GM19324 (cell line): ENCODE measurements at regions not wholly inside any gene's neighbourhood (a gene's known extent, or its start where the extent isn't known, plus 50 kb on each side); places are given as distances from the start of the nearest gene placed in this dataset.

Experiments used
- ATAC-seq: cut with Tn5 transposase; IDR thresholded peaks from one replicate; pipeline ENCODE4 v1.9.1; 2021; ENCODE audit warnings: mild to moderate bottlenecking, moderate library complexity; ENCODE audit not compliant: unreplicated experiment, low FRiP score

DNA sequence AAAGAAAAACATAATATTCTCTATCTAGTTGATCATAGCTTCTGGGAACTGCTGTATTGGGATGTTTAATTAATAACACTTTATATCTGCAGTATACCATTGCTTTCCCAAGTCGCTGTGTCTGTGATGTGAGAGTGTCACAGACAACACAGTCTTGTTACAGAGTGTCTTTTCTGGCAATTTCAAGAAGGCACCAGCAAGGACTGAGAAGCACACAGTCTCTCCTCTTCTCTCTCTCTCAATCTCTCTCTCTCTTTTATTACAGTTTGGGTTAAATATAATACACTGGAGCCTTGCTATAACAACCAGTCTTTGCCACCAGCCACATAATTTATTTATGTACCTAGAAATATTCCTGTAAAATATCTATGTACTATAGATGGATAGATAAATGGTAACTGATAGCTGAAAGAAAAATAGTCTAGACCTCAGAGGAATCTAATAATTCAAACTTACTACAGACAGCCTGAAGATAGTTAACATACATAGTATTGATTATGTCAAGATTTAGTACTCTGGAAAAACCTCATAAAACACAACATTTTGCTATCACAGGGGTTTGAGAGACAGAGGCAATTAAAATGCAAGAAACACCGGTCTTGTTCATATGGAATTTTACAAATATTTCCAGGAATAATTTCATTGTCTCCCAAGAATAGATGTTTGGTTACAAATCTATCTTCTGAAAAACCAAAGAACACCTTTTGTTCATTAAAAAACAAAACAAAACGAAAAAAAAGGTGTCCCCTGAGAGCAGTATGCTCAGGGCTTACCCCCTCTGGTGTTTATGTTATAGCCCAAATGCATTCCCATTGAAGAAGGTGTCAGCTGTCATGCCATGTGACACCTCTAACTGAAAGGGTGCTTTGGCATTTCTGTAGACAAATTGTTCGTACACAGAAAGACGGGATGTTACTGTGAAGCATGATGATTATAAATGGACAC lies 507.8 kb downstream of the TBC1D4 start:
- ATAC-seq, result no peak

DNA sequence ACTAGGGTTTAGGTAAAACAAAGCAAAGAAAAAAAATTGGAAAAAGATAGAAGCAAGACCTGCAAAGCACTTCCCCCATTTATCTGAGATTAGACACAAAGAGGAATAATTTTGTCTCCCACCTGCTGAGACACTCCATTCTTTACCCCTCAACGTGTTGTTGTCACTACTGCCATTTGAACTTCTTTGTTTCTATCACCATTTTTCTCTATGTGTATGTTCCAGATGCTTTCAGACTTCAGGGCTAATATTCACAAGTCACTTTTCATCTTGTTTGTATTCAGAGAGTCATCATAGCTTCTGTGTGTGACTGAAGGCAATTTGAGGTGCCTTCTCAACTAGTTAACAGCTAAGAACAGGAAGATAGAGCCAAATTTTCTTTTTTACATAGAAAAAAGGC lies 512.5 kb downstream of the TBC1D4 start:
- ATAC-seq, result no peak

DNA sequence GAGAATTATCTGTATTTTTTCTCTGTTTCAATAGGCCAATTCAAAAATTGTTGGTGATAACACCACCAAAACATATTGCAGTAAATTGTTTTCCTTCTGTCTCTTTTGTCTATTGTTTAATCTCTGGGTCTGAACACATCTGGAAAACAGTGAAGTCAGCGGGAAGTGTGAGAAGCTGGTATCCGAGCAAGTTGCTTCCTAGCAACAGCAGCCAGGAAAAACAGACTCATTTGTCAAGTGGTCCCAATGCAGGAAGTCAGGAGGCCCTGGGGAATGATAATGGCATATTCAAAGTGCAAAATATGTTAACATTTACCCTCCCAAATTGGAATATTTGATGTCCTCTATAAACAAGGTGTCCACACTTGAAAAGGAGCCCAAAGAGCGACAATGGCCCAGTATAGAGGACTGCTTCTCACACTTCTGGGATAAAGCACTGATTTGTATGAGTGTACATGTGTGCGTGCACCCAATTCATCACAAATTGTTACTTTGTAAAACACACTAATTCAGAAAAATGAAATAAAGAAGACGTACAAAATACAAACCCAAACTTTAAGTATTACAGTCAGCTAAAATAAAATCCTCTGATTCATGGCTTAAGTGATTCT lies 515.0 kb downstream of the TBC1D4 start:
- no peak for ATAC-seq

DNA sequence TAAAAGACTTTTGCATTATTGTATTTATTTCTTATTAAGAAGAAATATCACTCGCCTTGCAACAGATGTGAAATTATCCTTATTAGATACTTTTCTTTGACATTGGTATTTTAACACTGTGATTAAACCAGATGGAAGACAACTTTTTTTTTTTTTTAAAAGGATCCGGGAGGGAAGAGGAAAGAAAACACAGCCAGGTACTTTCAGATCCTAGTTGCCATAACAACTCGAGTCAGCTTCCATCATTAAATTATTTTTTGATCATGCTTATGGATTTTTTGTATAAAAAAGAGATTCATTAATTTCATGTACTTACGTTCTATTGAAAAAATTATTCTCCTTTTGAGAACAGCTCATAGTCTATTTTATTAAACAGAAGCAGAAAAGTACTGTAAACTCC lies 515.7 kb downstream of the TBC1D4 start:
- no peak for ATAC-seq

DNA sequence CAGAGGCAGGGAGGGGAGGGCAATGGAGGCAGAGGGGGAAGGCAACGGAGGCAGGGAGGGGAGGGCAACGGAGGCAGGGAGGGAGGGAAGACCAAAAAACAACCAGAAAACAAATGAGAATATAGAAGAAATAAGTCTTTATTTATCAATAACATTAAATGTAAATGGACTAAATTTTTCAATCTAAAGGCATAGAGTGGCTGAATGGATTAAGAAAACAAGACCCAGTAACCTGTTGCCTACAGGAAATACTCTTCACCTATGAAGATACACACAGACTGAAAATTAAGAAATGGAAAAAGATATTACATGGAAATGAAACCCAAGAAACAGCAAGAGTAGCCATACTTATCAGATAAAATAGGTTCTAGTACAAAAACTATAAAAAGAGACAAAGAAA lies 536.3 kb downstream of the TBC1D4 start:
- ATAC-seq, result no peak

DNA sequence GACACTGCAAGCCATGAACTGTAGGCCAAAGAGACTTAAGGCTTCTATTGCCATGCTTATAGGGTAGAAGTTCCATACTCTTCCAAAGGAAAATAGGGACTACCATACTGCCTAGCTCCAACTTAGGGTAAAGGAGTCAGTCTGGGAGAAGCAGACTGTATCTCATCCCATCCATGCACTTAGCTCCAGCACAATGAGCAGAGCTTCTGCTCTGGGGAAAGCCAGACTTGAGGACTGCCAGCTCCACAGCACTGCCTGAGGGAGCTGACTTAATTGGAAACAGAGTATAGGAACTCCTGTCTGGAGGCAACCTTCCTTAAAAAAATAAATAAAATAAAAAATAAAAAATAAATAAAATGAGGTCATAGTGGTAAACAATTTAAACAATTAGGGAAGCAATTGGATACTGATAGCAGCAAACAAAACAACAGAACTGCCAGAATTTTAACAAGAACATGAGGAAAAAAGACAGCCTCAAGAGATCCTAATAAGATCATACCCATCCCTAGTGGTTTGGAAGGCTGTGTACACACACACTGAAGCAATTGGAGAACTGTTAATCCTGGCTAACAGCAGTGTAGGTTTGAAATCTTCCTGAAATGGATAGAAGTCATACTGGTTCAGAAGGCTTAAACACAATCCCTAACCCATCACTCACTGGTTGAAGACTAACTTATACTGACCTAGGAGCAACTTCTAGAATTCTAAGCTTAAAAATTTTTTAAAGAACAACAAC lies 550.1 kb downstream of the TBC1D4 start:
- ATAC-seq, result no peak

DNA sequence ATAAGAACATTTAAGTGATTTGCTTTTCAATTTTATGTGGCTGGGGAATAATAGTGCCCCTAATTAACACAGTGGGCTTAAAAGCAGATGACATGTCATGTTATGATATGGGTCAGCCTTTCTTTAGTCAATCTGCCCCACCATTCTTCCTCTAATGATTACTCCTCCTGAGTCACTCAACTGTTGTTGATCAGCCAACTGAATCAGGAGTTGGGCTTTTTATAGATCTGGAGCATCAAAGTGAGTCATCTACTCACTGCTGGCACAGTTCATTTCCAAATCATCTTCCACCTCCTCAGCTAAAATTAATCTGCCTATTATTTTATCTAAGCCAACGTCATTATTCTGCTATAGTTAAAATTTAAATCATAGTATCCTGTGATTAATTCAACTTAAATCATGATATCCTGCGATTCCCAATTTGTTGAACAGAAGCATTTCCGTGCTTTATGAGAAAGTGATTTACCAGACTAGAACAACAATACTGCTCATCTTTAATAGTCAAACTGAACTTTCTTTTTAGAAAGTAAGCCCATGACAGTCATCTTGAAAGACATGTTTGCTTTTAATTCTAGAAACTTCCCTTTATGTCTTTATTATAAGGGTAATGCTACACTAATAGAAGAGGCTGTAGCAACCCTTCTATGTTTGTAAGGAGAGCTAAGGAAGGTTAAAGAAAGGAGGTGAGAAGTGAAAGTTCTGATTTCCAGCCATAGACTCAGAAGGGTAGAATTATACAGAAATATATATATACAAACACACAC lies 551.4 kb downstream of the TBC1D4 start:
- ATAC-seq, result no peak

DNA sequence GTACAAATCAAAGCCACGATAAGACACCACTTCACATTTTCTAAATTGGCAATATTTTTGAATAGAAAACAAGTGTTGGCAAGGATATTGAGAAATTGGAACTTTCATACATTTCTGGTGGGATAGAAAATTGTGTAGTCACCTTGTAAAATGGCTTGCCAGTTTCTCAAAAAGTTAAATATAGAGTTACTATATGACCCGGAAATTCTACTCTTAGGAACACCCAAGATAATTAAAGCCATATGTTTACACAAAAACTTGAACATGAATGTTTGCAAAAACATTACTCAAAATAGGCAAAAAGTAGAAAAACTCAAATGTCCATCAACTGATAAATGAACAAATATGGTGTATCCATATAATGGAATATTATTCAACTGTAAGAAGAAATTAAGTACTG lies 552.5 kb downstream of the TBC1D4 start:
- no peak for ATAC-seq

DNA sequence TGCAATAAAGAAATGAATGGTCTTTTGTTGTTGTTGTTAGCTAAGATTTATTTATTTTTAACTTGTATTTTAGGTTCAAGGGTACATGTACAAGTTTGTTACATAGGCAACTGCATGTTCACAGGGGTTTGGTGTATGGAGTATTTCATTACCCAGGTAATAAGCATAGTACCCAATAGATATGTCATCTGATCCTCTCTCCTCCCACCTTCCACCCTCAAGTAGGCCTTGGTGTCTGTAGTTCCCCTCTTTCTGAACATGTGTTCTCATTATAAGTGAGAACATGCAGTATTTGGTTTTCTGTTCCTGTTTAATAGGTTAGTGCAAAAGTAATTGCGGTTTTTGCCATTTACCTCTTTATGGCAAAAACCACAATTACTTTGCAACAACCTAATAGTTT lies 554.1 kb downstream of the TBC1D4 start:
- ATAC-seq, result no peak

DNA sequence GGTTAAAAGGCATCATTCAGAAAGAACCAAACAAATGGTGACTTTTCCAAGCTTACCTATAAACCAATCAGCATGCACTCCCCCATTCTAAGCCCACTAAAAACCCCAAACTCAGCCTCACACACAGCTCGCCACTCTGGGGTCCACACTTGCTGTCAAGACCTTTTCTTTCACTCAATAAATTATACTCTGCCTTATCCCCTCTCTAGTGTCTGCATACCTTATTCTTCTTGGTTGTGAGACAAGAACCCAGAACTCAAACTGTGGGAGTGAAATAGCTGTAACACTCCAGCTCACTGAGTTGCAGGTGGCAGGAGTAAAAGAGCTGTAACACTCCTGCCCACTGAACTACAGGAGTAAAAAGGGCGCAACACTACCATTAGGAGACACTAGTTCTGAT lies 559.0 kb downstream of the TBC1D4 start:
- ATAC-seq, result no peak

DNA sequence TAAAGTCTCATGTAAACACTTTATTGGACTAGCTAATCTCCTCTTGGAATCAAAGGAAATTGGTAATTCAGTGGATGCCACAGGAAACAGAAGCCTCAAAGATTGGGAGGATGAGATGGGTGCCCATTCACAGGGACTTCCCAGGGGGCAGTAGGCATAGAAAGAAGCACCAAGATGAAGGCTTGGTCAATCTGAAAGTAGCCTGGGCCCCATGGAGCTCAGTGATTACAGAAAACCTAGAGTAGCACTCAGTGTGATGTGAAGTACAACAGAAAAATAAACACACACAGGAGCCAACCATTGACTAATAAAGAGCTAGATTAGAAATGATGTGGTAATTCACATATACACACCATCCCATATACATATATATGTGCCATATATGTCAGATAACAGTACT lies 560.6 kb downstream of the TBC1D4 start:
- ATAC-seq, result no peak

DNA sequence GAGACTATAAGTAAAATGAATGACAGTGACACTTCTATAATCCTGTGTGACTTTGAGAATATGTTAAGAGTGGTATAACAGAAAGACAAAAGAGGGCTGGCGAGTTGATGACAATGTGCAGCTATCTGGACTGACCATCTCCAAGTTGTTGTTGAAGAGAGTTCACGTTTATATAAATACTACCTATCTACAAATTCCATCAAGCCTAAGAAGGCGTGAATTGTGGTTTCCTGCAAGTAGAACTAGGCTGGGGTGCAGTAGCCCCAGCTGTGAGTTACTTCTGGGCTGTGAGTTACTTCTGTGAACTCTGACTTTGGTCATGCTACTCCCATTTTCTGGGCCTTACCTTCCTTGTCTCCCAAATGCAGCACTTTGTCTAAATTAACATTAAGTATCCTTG lies 561.0 kb downstream of the TBC1D4 start:
- no peak for ATAC-seq

DNA sequence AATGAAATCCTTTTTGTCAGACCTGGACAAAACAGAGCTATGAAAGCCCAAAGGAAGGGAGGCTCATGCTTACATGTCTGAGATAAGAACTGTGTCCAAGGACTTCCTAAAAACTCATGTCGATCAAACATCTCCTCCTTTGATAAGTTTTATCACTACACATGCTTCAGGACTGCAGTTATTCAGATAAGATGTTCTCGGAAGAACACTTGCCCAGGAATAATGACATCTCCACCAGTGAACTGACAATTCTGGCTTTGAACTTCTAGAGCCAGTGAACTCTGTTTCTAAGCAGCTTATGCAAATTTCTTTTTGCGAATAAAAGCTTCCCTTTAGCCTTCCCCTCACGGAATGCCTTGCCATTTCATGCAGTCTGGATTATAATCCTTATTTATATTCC lies 561.6 kb downstream of the TBC1D4 start:
- no peak for ATAC-seq

DNA sequence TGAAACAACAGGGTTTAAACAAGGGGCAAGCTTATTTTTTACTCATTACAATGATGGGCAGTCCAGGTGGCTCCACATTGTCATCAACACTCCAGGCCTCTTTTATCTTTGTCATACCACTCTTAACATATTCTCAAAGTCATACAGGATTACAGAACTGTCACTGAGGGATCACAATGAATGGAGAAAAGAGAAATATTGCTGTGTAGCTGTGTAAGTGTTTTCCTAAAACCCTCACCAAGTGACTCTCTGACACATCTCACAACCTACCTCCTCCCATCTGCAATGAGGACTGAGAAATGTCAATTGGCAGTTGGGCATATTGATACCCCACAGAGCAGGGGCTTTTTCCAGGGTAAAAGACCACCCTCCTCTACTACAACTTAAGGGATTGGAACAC lies 562.1 kb downstream of the TBC1D4 start:
- ATAC-seq, result no peak

DNA sequence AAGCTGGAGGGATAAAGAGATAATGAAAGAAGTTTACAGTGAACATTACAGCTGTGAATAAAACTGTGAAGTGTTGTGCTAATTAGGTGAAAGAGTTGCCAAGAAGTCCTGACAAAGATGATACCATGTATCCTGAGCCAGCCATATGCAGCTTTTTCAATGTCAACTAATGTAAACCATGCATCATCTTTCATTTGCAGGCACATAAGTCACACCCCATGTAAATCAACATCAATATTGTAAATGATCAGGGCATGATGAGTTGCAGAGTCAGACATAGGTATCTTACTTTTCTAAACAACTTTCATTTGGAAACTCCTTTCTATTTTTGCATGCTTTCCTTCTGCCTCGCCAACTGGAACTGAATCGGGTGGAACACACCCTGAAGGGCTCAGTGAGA lies 569.1 kb downstream of the TBC1D4 start:
- ATAC-seq, result no peak

DNA sequence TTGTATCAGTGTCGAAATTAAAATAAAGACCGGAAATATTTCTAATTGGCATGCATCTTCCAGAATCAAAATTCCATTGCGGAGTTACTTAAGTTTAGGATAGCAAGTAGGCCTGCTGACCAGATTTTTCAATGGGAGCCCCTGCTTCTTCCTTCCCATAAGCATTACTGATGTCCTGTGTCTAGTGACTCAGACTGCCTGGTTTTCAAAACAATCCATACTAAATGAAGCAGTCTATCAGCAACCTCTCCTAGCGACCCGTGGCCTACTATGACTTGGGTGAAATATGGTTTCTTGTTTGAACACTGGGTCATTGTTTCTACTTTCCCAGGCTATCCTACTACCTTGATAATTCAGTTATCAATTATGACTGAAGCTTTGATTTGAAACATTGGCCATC lies 571.6 kb downstream of the TBC1D4 start:
- no peak for ATAC-seq

DNA sequence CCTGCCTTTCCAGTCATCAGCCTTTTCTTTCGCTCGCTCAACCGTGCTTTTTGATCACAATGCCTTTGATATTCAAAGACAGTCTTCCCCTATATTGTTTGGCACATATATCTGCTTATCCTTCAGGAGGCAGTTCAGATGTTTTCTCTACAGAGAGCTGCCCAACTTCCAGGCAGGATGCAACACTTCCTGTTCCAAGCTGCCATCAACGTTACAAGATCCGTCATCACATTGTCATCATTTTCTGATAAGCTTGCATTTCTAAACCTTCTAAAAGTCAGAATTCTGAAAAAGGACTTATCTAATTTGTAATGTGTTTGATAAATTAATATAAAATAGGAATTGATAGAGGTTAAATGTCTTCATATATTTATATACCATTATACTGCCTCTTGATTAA lies 574.2 kb downstream of the TBC1D4 start:
- no peak for ATAC-seq

DNA sequence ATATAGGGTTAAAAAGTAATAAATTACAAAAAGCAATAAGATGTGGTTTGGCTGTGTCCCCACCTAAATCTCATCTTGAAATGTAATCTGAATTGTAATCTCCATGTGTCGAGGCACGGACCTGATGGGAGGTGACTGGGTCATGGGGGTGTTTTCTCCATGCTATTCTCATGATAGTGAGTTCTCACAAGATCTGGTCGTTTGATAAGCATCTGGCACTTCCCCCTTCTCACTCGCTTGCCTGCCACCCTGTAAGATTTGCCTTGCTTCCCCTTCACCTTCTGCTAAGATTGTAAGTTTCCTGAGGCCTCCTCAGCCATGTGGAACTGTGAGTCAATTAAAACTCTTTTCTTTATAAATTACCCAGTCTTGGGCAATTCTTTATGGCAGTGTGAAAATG lies 577.4 kb downstream of the TBC1D4 start:
- no peak for ATAC-seq

DNA sequence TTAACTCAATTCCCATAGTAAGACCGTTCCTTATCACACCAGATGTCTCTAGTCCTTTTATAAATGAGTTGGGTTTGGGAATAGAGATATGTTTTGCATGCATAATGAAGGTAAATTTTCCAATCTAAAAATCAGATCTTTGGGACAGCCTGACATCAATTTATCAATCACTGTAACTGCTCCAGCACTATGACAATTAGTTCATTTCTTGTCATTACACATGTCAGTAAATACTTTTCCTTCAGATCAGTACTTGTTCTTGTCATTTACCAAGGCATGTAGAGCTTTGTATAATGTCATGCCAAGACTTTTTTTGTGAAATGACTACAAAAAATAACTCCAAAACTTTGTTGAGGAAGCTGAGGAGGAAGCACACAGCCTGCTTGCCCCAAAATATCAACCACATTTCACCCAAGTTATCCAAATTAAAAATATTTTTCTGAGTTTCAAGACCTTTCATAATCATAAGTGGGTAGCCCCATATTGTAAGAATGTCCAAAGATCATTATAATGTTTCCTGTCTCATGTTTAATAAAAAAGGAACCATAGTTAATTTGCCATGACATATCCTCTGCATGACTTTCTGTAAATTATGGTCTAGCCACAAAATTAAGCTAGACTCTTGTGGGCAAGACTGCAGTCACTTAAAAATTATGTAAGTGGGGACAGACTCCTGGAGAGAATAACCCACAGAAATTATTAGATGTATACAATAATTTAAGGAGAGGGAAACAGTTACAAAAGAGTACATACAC lies 586.8 kb downstream of the TBC1D4 start:
- no peak for ATAC-seq

DNA sequence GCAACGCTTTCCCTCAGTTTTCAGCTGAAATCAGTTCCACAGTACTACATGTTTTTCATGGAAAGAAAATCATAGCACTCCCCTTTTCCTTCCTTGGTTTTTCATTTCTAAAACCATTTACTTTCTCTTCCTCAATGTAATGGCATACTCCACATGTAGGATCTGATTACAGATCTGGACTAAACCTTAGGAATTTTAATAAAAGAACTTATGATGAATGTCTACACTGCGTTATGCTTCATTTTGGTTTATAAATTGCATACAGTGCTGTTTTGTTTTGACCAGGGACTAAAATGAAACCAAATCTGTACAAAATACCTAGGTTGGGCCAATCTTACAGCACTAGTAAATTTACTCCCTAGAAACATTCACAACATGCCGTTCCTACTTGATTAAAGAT lies 589.9 kb downstream of the TBC1D4 start:
- ATAC-seq, result no peak
